ENCODE measurements at regions not wholly inside any gene's neighbourhood (a gene's known extent, or its start where the extent isn't known, plus 50 kb on each side); places are given as distances from the start of the nearest gene placed in this dataset.

- TF ChIP-seq CTCF (IDR thresholded peaks at IDR 0.05) (no peak), POLR2A (IDR thresholded peaks at IDR 0.05) (no peak)
Observed at GRCh38 chr18:55990186-55990585, 402.2 kb upstream of the TCF4 start.
